ENCODE measurements at regions not wholly inside any gene's neighbourhood (a gene's known extent, or its start where the extent isn't known, plus 50 kb on each side); places are given as distances from the start of the nearest gene placed in this dataset.
A peak's percentile ranks its signal among the peaks of the same experiment; 100 is the strongest.
"Not testable (repeated sequence)": the region's sequence is repeated elsewhere in the genome, so short reads cannot be mapped to it uniquely, and the experiment has no call there.

DNA sequence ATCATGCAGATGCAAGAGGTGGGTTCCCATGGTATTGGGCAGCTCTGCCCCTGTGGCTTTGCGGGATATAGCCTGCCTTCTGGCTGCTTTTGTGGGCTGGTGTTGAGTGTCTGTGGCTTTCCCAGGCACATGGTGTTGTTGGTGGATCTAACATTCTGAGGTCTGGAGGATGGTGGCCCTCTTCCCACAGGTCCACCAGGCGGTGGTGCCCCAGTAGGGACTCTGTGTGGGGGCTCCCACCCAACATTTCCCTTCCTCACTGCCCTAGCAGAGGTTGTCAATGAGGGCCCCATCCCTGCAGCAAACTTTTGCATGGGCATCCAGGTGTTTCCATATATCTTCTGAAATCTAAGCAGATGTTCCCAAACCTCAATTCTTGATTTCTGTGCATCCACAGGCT is 420.5 kb upstream of the TPTE start:
- H3K27me3 ChIP-seq; intact Hi-C loops (cut with DNase I); ATAC-seq; H3K36me3 ChIP-seq; H3K9me3 ChIP-seq; H3K27ac ChIP-seq; H3K4me1 ChIP-seq; H3K4me3 ChIP-seq: not testable (repeated sequence)
- peak in 1 of 5 donors; percentile 19 for DNase-seq
- WGBS, 4 donors = 31 to 71% (median 33%) methylated on average over 1 of the region's 2 CpGs; no CpG with 5 or more reads in 1 of the 4 donors

DNA sequence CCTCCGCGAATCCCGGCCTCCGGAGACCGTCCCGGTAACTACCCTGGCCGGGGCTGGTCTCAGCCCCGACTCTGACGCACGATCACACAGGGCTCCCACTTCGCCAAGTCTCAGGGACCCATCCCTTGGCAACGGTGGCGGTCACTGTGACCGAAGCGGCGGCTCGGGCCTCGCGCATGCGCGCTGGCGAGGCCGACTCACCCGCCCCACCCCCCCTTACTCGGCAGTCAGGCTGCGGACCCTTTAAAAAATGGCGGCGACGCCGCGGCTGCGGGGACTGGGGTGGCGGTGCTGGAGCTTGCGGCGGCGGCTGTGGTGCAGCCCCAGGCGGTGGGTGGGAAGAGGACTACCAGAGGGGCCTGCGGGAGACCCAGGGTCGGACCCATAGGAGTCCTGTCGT is 402.0 kb upstream of the TPTE start:
- H3K9me3 ChIP-seq; ATAC-seq; H3K4me1 ChIP-seq; H3K27ac ChIP-seq; H3K4me3 ChIP-seq; intact Hi-C loops (cut with DNase I); H3K27me3 ChIP-seq; H3K36me3 ChIP-seq: not testable (repeated sequence)
- peak in 2 of 5 donors; percentile 9 to 48 for DNase-seq
- WGBS, 4 donors = 63 to 82% (median 68%) methylated on average over 26 to 40 of the region's 40 CpGs

DNA sequence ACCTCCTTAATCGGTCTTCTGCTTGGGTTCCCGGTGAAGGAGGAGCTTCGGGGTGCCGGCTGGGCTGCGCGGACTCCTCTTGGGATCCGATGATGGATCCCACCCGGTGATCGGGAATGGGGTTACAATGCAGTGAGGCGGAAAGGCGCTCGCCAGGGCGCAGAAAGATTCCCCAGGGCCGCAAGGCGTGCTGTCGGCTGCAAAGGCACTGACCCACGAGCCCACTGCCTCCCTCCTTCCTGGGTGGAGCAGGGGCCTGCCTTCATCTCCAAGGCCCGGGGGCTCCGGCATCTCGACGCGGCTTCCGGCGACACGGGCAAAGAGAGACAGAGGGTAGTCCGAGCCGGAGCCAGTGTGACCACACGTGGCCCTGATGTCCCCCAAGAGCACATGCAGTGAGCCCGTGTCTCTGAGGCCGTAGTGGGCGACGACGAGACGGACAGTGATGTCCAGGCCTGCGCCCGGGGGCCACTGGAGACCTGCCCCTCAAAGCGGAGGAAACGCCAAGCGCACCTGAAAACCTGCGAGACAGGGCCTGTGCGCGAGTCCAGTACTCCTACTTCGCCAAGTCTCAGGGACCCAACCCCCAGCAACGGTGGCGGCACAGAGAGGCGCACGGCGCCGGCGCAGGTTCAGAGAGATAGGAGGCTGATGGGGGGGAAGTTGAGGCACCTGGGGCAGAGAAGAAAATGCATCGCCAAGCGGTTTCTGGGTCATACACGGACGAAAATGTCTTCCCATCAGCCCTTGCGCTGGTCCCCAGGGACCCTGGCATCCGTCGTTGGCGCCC is 401.4 kb upstream of the TPTE start:
- H3K36me3 ChIP-seq; H3K27me3 ChIP-seq; H3K4me1 ChIP-seq; intact Hi-C loops (cut with DNase I); H3K27ac ChIP-seq; ATAC-seq; H3K4me3 ChIP-seq; H3K9me3 ChIP-seq: not testable (repeated sequence)
- 73 to 84% (median 76%) methylated on average over 37 to 54 of the region's 58 CpGs for WGBS, 4 donors
- DNase-seq = peak in 2 of 5 donors; percentile 14 to 57

DNA sequence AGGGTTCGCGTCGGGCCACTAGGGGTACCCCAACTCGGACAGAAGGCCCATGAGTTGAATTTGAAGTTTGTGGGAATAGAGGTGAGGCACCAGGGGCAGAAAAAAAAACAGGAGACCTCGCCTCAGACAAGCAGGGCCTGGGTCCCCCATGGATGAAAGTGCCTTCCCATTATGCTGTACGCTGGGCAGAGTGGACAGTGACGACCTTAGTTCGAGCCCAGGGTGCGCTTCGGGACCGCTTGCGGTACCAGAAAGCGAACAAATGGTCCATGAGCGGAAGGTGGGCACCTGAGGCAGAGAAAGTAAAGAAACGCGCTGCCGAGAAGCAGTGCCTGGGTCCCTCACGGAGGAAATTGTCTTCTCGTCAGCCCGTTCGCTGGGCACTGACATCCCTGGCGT is 400.8 kb upstream of the TPTE start:
- H3K4me3 ChIP-seq; H3K4me1 ChIP-seq; H3K27me3 ChIP-seq; H3K9me3 ChIP-seq; H3K27ac ChIP-seq; H3K36me3 ChIP-seq; intact Hi-C loops (cut with DNase I); DNase-seq; ATAC-seq: not testable (repeated sequence)
- WGBS, 4 donors = 70 to 79% (median 71%) methylated on average over 12 to 14 of the region's 22 CpGs

DNA sequence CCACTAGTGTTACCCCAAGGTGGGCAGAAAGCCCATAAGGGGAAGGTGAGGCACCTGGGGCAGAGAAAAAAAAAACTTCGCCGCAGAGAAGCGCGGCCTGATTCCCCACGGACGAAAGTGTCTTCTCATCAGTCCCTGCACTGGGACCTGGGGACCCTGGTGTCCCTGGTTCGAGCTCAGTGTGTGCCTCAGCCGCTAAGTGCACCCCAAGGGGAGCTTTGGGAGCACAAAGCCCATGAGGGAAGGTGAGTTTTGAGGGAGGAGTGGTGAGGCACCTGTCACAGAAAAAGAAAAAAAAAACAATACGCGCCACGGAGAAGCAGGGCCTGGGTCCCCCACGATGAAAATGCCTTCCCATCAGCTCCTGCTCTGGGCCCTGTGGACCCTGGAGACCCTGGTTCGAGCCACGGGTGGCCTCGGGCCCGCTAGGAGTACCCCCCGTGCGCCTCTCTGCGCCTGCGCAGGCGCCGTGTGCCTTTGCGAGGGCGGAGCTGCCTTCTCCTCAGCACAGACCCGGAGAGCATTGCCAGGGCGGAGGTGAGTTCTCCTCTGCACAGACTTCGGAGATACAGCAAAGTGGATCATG is 400.3 kb upstream of the TPTE start:
- DNase-seq = peak in 1 of 5 donors; percentile 12

DNA sequence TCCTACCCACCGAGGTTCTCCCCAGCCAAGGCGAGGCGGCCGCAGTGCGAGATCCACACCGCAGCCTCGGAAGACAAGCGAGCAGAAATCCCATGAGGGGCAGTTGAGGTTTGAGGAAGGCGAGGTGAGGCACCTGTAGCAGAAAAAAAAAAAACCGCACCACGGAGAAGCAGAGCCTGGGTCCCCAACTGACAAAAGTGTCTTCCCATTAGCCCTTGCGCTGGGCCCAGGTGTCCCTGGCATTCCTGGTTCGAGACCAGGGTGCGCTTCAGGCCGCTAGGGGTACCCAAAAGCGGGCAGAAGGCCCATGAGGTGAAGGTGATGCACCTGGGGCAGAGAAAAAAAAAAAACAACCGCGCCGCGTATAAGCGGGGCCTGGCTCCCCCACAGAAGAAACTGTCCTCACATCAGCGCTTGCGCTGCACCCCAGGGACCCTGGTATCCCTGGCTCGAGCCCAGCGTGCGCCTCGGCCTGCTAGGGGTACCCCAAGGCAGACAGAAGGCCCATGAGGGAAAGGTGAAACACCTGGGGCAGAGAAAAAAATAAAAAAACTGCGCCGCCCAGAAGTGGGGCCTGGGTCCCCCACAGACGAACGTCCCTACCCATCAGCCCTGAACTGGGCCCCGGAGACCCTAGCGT is 399.4 kb upstream of the TPTE start:
- ATAC-seq; H3K27me3 ChIP-seq; H3K27ac ChIP-seq; H3K36me3 ChIP-seq; intact Hi-C loops (cut with DNase I); H3K9me3 ChIP-seq; H3K4me3 ChIP-seq; H3K4me1 ChIP-seq: not testable (repeated sequence)
- 63 to 73% (median 70%) methylated on average over 27 to 31 of the region's 33 CpGs for WGBS, 4 donors
- peak in 1 of 5 donors; percentile 19 for DNase-seq

More for the DNA sequence above, 400.3 kb upstream of the TPTE start:
- H3K9me3 ChIP-seq; H3K36me3 ChIP-seq; H3K4me3 ChIP-seq; H3K27ac ChIP-seq; intact Hi-C loops (cut with DNase I); H3K4me1 ChIP-seq; H3K27me3 ChIP-seq; ATAC-seq: not testable (repeated sequence)
- WGBS, 4 donors = 70 to 78% (median 70%) methylated on average over 21 to 24 of the region's 27 CpGs

DNA sequence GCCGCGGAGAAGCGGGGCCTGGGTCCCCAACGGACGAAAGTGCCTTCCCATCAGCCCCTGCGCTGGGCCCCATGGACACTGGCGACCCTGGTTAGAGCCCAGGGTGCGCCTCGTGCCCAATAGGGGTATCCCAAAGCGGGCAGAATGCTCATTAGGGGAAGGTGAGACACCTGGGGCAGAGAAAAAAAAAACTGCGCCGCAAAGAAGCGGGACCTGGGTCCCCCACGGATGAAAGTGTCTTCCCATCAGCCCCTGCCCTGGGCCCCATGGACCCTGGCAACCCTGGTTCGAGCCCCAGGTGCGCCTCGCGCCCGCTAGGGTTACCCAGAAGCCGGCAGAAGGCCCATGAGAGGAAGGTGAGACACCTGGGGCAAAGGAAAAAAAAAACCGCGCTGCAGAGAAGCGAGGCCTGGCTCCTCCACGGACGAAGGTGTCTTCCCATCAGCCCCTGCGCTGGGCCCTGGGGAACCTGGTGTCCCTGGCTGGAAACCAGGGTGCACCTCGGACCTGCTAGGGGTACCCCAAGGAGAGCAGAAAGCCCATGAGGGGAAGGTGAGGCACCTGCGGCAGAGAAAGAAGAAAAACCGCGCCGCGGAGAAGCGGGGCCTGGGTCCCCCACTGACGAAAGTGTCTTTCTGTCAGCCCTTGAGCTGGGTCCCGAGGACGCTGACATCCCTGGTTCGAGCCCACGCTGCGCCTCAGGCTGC is 398.4 kb upstream of the TPTE start:
- H3K36me3 ChIP-seq; H3K4me3 ChIP-seq; H3K9me3 ChIP-seq; intact Hi-C loops (cut with DNase I); H3K4me1 ChIP-seq; H3K27me3 ChIP-seq; ATAC-seq; H3K27ac ChIP-seq: not testable (repeated sequence)
- 55 to 70% (median 60%) methylated on average over 25 to 39 of the region's 39 CpGs for WGBS, 4 donors
- DNase-seq = peak in 2 of 5 donors; percentile 14 to 45

DNA sequence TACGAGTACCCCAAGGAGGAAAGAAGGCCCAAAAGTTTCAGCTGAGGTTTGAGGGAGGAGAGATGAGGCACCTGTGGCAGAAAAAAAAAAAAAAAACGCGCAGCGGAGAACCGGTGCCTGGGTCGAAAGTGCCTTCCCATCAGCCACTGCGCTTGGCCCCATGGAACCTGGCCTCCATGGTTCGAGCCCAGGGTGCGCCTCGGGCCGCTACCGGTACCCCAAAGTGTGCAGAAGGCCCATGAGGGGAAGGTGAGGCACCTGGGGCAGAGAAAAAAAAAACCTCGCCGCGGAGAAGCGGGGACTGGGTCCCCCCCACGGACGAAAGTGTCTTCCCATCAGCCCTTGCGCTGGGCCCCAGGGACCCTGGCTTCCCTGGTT is 397.9 kb upstream of the TPTE start:
- H3K27ac ChIP-seq; H3K4me1 ChIP-seq; H3K36me3 ChIP-seq; intact Hi-C loops (cut with DNase I); H3K27me3 ChIP-seq; H3K9me3 ChIP-seq; H3K4me3 ChIP-seq; ATAC-seq: not testable (repeated sequence)
- peak in 1 of 5 donors; percentile 28 for DNase-seq
- WGBS, 4 donors = 53 to 70% (median 63%) methylated on average over 18 to 19 of the region's 19 CpGs

DNA sequence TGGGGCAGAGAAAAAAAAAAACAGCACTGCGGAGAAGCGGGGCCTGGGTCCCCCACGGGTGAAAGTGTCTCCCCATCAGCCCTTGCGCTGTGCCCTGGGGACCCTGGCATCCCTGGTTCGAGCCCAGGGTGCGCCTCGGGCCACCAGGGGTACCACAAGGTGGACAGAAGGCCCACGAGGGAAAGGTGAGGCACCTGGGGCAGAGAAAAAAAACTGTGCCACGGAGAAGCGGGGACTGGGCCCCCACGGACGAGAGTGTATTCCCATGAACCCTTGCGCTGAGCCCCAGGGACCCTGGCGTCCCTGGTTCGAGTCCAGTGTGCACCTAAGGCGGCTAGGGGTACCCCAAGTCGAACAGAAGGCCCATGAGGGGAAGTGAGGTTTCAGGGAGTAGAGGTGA is 395.8 kb upstream of the TPTE start:
- peak in 1 of 5 donors; percentile 40 for DNase-seq
- intact Hi-C loops (cut with DNase I); H3K4me1 ChIP-seq; H3K27ac ChIP-seq; H3K36me3 ChIP-seq; H3K9me3 ChIP-seq; ATAC-seq; H3K4me3 ChIP-seq; H3K27me3 ChIP-seq: not testable (repeated sequence)
- WGBS, 4 donors = 63 to 70% (median 67%) methylated on average over 12 to 17 of the region's 17 CpGs

DNA sequence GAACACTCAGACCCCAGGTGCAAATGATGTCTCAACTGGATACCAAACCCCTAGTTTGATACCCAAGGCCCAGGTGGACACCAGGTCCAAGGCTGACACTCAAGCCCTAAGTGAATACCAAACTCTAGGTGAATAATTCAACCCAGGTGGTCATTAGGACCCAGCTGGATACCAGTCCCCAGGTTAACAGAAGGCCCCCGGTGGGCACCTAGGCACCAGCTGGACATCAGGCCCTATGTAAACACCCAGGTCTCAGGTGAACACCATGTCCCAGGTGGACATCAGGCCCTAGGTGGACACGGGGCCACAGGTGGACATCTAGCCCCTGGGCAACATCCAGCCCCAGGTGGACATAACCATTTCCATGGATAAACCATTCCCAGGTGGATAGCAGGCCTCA is 387.3 kb upstream of the TPTE start:
- ATAC-seq; DNase-seq; H3K9me3 ChIP-seq; H3K4me1 ChIP-seq; H3K36me3 ChIP-seq; H3K4me3 ChIP-seq; H3K27ac ChIP-seq; H3K27me3 ChIP-seq; intact Hi-C loops (cut with DNase I): not testable (repeated sequence)
- WGBS, 4 donors = 63 to 85% (median 81%) methylated on average over 1 to 2 of the region's 2 CpGs
